Epithelial cell of proximal tubule (primary cell): ENCODE measurements at regions not wholly inside any gene's neighbourhood (a gene's known extent, or its start where the extent isn't known, plus 50 kb on each side); places are given as distances from the start of the nearest gene placed in this dataset.
"Not testable (repeated sequence)": the region's sequence is repeated elsewhere in the genome, so short reads cannot be mapped to it uniquely, and the experiment has no call there.

Experiments
- DNase-seq: peaks from one replicate; pipeline ENCODE4 v3.0.0-alpha.2; 2011; ENCODE audit warnings: low read depth
- H3K4me3 ChIP-seq: 2 replicates; pipeline ENCODE4 v1.5.1; 2011; ENCODE audit warnings: low read depth, mild to moderate bottlenecking, low read length
- CTCF ChIP-seq: conservative IDR thresholded peaks from 2 replicates; pipeline ENCODE4 v1.5.1; 2012; ENCODE audit warnings: low read depth, mild to moderate bottlenecking, low read length

GRCh38 chr9:106084702-106085101 lies 390.4 kb downstream of the TMEM38B start:
- TF ChIP-seq CTCF = no peak
- no peak overlapping the region for H3K4me3 ChIP-seq
- no peak for DNase-seq

- DNase-seq = no peak
- H3K4me3 ChIP-seq = no peak overlapping the region
- TF ChIP-seq CTCF = no peak
These were observed 391.1 kb downstream of the TMEM38B start for GRCh38 chr9:106085479-106085878.

- no peak for DNase-seq
- H3K4me3 ChIP-seq = no peak overlapping the region
- no peak for TF ChIP-seq CTCF
These were observed 397.7 kb downstream of the TMEM38B start for GRCh38 chr9:106092083-106092482.

GRCh38 chr9:106102821-106103220 lies 408.5 kb downstream of the TMEM38B start:
- no peak for TF ChIP-seq CTCF
- no peak for DNase-seq
- H3K4me3 ChIP-seq = no peak overlapping the region

- TF ChIP-seq CTCF = no peak
- no peak overlapping the region for H3K4me3 ChIP-seq
- DNase-seq = no peak
These were observed 410.5 kb downstream of the TMEM38B start for GRCh38 chr9:106104887-106105286.

GRCh38 chr9:106106396-106106795 lies 412.1 kb downstream of the TMEM38B start:
- H3K4me3 ChIP-seq = no peak overlapping the region
- TF ChIP-seq CTCF = no peak
- DNase-seq = no peak

GRCh38 chr9:106107716-106108115 lies 413.4 kb downstream of the TMEM38B start:
- H3K4me3 ChIP-seq = no peak overlapping the region
- DNase-seq = no peak
- TF ChIP-seq CTCF = no peak

GRCh38 chr9:106109706-106110105 lies 415.4 kb downstream of the TMEM38B start:
- not testable (repeated sequence) for H3K4me3 ChIP-seq, DNase-seq
